HG02852 (cell line): ENCODE measurements at regions not wholly inside any gene's neighbourhood (a gene's known extent, or its start where the extent isn't known, plus 50 kb on each side); places are given as distances from the start of the nearest gene placed in this dataset.
"Not testable (repeated sequence)": the region's sequence is repeated elsewhere in the genome, so short reads cannot be mapped to it uniquely, and the experiment has no call there.

Experiments
- ATAC-seq: cut with Tn5 transposase; IDR thresholded peaks from one replicate; pipeline ENCODE4 v1.9.1; 2021; ENCODE audit warnings: mild to moderate bottlenecking, moderate library complexity; ENCODE audit not compliant: unreplicated experiment

GRCh38 chr10:6986927-6987326, 406.9 kb upstream of the PRKCQ start:
- no peak for ATAC-seq

- ATAC-seq = no peak
These were observed 405.6 kb upstream of the PRKCQ start for GRCh38 chr10:6985644-6986043.

GRCh38 chr10:6984971-6985370, 404.9 kb upstream of the PRKCQ start:
- ATAC-seq = no peak

GRCh38 chr10:6984016-6984415, 403.9 kb upstream of the PRKCQ start:
- ATAC-seq = not testable (repeated sequence)

GRCh38 chr10:6980353-6980752, 400.3 kb upstream of the PRKCQ start:
- ATAC-seq = no peak

- no peak for ATAC-seq
These were observed 399.3 kb upstream of the PRKCQ start for GRCh38 chr10:6979371-6979770.

- ATAC-seq = no peak
These were observed 398.1 kb upstream of the PRKCQ start for GRCh38 chr10:6978187-6978627.

GRCh38 chr10:6977398-6978186, 397.5 kb upstream of the PRKCQ start:
- ATAC-seq = no peak

GRCh38 chr10:6973899-6974298, 393.8 kb upstream of the PRKCQ start:
- ATAC-seq = no peak

GRCh38 chr10:6972226-6972625, 392.1 kb upstream of the PRKCQ start:
- no peak for ATAC-seq

- no peak for ATAC-seq
These were observed 389.6 kb upstream of the PRKCQ start for GRCh38 chr10:6969659-6970058.

- no peak for ATAC-seq
These were observed 384.5 kb upstream of the PRKCQ start for GRCh38 chr10:6964543-6964942.

- no peak for ATAC-seq
These were observed 382.5 kb upstream of the PRKCQ start for GRCh38 chr10:6962576-6962975.

- no peak for ATAC-seq
These were observed 378.6 kb upstream of the PRKCQ start for GRCh38 chr10:6958711-6959110.

GRCh38 chr10:6958254-6958653, 378.2 kb upstream of the PRKCQ start:
- no peak for ATAC-seq

- no peak for ATAC-seq
These were observed 377.8 kb upstream of the PRKCQ start for GRCh38 chr10:6957851-6958250.

- ATAC-seq = no peak
These were observed 376.5 kb upstream of the PRKCQ start for GRCh38 chr10:6956562-6956961.

GRCh38 chr10:6953271-6953801, 373.3 kb upstream of the PRKCQ start:
- no peak for ATAC-seq

GRCh38 chr10:6951732-6952131, 371.7 kb upstream of the PRKCQ start:
- no peak for ATAC-seq

GRCh38 chr10:6950133-6950532, 370.1 kb upstream of the PRKCQ start:
- ATAC-seq = no peak

- no peak for ATAC-seq
These were observed 364.4 kb upstream of the PRKCQ start for GRCh38 chr10:6944436-6944835.

GRCh38 chr10:6938384-6938783, 358.3 kb upstream of the PRKCQ start:
- no peak for ATAC-seq

GRCh38 chr10:6936931-6937330, 356.9 kb upstream of the PRKCQ start:
- ATAC-seq = no peak
